HEK293 (cell line): ENCODE measurements at regions not wholly inside any gene's neighbourhood (a gene's known extent, or its start where the extent isn't known, plus 50 kb on each side); places are given as distances from the start of the nearest gene placed in this dataset.

Experiments
- CTCF ChIA-PET: fragments of 350-600 bp; formaldehyde crosslinking; extraction: SDS; loops from one replicate; lab custom pipeline; 2021; ENCODE audit warnings: antibody characterized with exemption; lab: Yijun Ruan, JAX
- POLR2A ChIA-PET: fragments of 300-600 bp; formaldehyde crosslinking; extraction: SDS; loops from one replicate; lab custom pipeline; 2020; ENCODE audit warnings: antibody characterized with exemption, inconsistent platforms; lab: Yijun Ruan, JAX
- H3K27ac ChIP-seq: fragments of 200-500 bp; sonication (Bioruptor generic); 2 replicates; pipeline ENCODE4 v1.5.1; 2014; ENCODE audit warnings: low read depth, low read length, control low read depth, inconsistent platforms; ENCODE audit errors: extremely low read depth
- H3K36me3 ChIP-seq, 2 experiments: fragments of 200-500 bp in 1 of 2; sonication (Bioruptor generic) in 1 of 2; 1 replicate in 1 of 2; 2 replicates in 1 of 2; pipeline ENCODE4 v1.5.1; 2014 to 2017; ENCODE audit warnings: inconsistent platforms in 2 of 2, low read length in 2 of 2; ENCODE audit not compliant: control insufficient read depth in 2 of 2, insufficient read depth in 1 of 2
- H3K4me1 ChIP-seq: fragments of 200-500 bp; sonication (Bioruptor generic); 2 replicates; pipeline ENCODE4 v1.5.1; 2014; ENCODE audit warnings: mild to moderate bottlenecking, low read length, inconsistent platforms; ENCODE audit not compliant: control insufficient read depth, insufficient read depth
- H3K4me3 ChIP-seq: 2 replicates; pipeline ENCODE4 v1.5.1; 2011; ENCODE audit warnings: low read depth, mild to moderate bottlenecking, control low read depth, low read length, moderate library complexity
- H3K9me3 ChIP-seq: fragments of 200-500 bp; sonication (Bioruptor generic); 2 replicates; pipeline ENCODE4 v1.5.1; 2014; ENCODE audit warnings: low read depth, low read length, inconsistent platforms; ENCODE audit not compliant: control insufficient read depth, insufficient read depth
- BCL11A ChIP-seq: fragments of 450-650 bp; formaldehyde crosslinking; IDR thresholded peaks from 2 replicates; pipeline ENCODE4 v1.5.1; 2016; ENCODE audit warnings: low read depth, missing biosample characterization, missing genetic modification characterization
- FEZF1 ChIP-seq: fragments of 450-650 bp; formaldehyde crosslinking; IDR thresholded peaks from 2 replicates; pipeline ENCODE4 v1.5.1; 2016; ENCODE audit warnings: missing biosample characterization, missing genetic modification characterization
- GLIS2 ChIP-seq: fragments of 450-650 bp; formaldehyde crosslinking; IDR thresholded peaks from 2 replicates; pipeline ENCODE4 v1.5.1; 2016; ENCODE audit warnings: missing biosample characterization, missing genetic modification characterization
- HOXD13 ChIP-seq: sonication (generic); formaldehyde crosslinking; IDR thresholded peaks from 2 replicates; pipeline ENCODE4 v1.8.0; 2022; ENCODE audit warnings: missing genetic modification reagents, borderline replicate concordance
- KLF7 ChIP-seq: fragments of 450-650 bp; formaldehyde crosslinking; IDR thresholded peaks from 2 replicates; pipeline ENCODE4 v1.5.1; 2016; ENCODE audit warnings: missing biosample characterization, missing genetic modification characterization, borderline replicate concordance
- ZBTB17 ChIP-seq: fragments of 450-650 bp; formaldehyde crosslinking; IDR thresholded peaks from 2 replicates; pipeline ENCODE4 v1.5.1; 2016; ENCODE audit warnings: missing biosample characterization, missing genetic modification characterization
- ZBTB20 ChIP-seq: fragments of 450-650 bp; formaldehyde crosslinking; IDR thresholded peaks from 2 replicates; pipeline ENCODE4 v1.5.1; 2016; ENCODE audit warnings: missing biosample characterization, missing genetic modification characterization
- ZBTB8A ChIP-seq: fragments of 450-650 bp; formaldehyde crosslinking; IDR thresholded peaks from 2 replicates; pipeline ENCODE4 v1.5.1; 2016; ENCODE audit warnings: missing biosample characterization, missing genetic modification characterization
- ZNF112 ChIP-seq: fragments of 450-650 bp; formaldehyde crosslinking; IDR thresholded peaks from 2 replicates; pipeline ENCODE4 v1.5.0; 2017; ENCODE audit warnings: missing biosample characterization, missing genetic modification characterization
- ZNF157 ChIP-seq: fragments of 450-650 bp; formaldehyde crosslinking; IDR thresholded peaks from 2 replicates; pipeline ENCODE4 v1.5.1; 2016; ENCODE audit warnings: missing biosample characterization, missing genetic modification characterization
- ZNF19 ChIP-seq: fragments of 450-650 bp; formaldehyde crosslinking; IDR thresholded peaks from 2 replicates; pipeline ENCODE4; 2016; ENCODE audit warnings: missing biosample characterization, missing genetic modification characterization, low read depth
- ZNF214 ChIP-seq: fragments of 450-650 bp; formaldehyde crosslinking; IDR thresholded peaks from 2 replicates; pipeline ENCODE4 v1.5.1; 2017; ENCODE audit warnings: missing biosample characterization, mild to moderate bottlenecking, missing genetic modification characterization, borderline replicate concordance
- ZNF239 ChIP-seq: fragments of 450-650 bp; formaldehyde crosslinking; IDR thresholded peaks from 2 replicates; pipeline ENCODE4 v1.5.1; 2016; ENCODE audit warnings: missing biosample characterization, missing genetic modification characterization
- ZNF274 ChIP-seq, 2 experiments: fragments of 200-500 bp in 1 of 2; fragments of 450-650 bp in 1 of 2; sonication (Bioruptor generic) in 1 of 2; formaldehyde crosslinking in 1 of 2; IDR thresholded peaks; 2 replicates each; pipeline versions ENCODE4 v1.5.1 to v1.6.1; 2014 to 2016; ENCODE audit warnings: borderline replicate concordance in 1 of 2, inconsistent platforms in 1 of 2, low read length in 1 of 2, missing biosample characterization in 1 of 2, missing genetic modification characterization in 1 of 2
- ZNF48 ChIP-seq: fragments of 450-650 bp; formaldehyde crosslinking; IDR thresholded peaks from 2 replicates; pipeline ENCODE4 v1.5.1; 2016; ENCODE audit warnings: missing biosample characterization, missing genetic modification characterization
- ZNF530 ChIP-seq: fragments of 450-650 bp; formaldehyde crosslinking; IDR thresholded peaks from 2 replicates; pipeline ENCODE4 v1.5.1; 2016; ENCODE audit warnings: low read depth, missing biosample characterization, missing genetic modification characterization
- ZNF548 ChIP-seq: fragments of 450-650 bp; formaldehyde crosslinking; IDR thresholded peaks from 2 replicates; pipeline ENCODE4 v1.5.1; 2016; ENCODE audit warnings: missing biosample characterization, missing genetic modification characterization
- ZNF549 ChIP-seq: fragments of 450-650 bp; IDR thresholded peaks from 2 replicates; pipeline ENCODE4 v1.5.1; 2018; ENCODE audit warnings: missing biosample characterization, missing genetic modification characterization, mild to moderate bottlenecking, inconsistent platforms, moderate library complexity
- ZSCAN16 ChIP-seq: fragments of 450-650 bp; formaldehyde crosslinking; IDR thresholded peaks from 2 replicates; pipeline ENCODE4 v1.5.1; 2016; ENCODE audit warnings: missing biosample characterization, missing genetic modification characterization
- TF ChIP-seq, protein P1 (sequence below): fragments of 450-650 bp; formaldehyde crosslinking; IDR thresholded peaks from 2 replicates; pipeline ENCODE4 v1.5.1; 2016; ENCODE audit warnings: missing biosample characterization, missing genetic modification characterization
- TF ChIP-seq, protein P2 (sequence below): fragments of 450-650 bp; formaldehyde crosslinking; IDR thresholded peaks from 2 replicates; pipeline ENCODE4 v1.5.1; 2017; ENCODE audit warnings: missing biosample characterization, missing genetic modification characterization
- TF ChIP-seq, protein P3 (sequence below): fragments of 450-650 bp; formaldehyde crosslinking; IDR thresholded peaks from 2 replicates; pipeline ENCODE4 v1.5.1; 2016; ENCODE audit warnings: missing biosample characterization, missing genetic modification characterization
- TF ChIP-seq, protein P4 (sequence below): fragments of 450-650 bp; formaldehyde crosslinking; IDR thresholded peaks from 2 replicates; pipeline ENCODE4 v1.5.1; 2016; ENCODE audit warnings: missing biosample characterization, missing genetic modification characterization
- TF ChIP-seq, protein P5 (sequence below): fragments of 450-650 bp; formaldehyde crosslinking; IDR thresholded peaks from 2 replicates; pipeline ENCODE4; 2016; ENCODE audit warnings: missing biosample characterization, missing genetic modification characterization
- TF ChIP-seq, protein P6 (sequence below): fragments of 450-650 bp; formaldehyde crosslinking; IDR thresholded peaks from 2 replicates; pipeline ENCODE4 v1.5.1; 2016; ENCODE audit warnings: missing biosample characterization, missing genetic modification characterization, low read depth

DNA sequence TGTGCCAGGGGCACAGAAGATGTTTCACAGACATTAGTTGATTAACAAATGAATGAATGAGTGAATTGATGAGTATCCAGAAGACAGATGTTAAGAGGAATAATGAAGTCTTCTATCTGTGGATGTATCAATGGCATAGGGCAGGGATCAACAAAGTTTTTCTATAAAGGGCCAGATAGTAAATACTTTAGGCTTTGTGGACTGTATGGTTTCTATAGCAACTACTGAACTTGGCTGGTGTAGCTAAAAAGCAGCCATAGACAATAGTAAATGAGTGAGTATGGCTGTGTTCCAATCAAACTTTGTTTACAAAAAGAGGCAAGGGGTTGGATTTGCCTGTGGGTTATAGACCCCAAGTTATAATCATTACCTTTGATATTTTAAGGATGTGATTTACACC, 144.0 kb downstream of the PRL start:
- Histone ChIP-seq H3K4me3 (no peak overlapping the region), H3K4me1 (peaks cover 21% of the 10 kb centered on the region), H3K27ac (no peak overlapping the region), H3K36me3 (no peaks in the 10 kb centered on the region), H3K9me3 (no peaks in the 10 kb centered on the region)
- ChIA-PET CTCF (no interaction called here), POLR2A (interaction anchor here (1.2 kb wide), 1 partner anchor 559 kb away, joined by 3 read pairs; the partner anchor contains the start of gene SOX4)
- TF ChIP-seq ZBTB17 (tag by site-specific recombination) = no peak
- TF ChIP-seq ZBTB20 (tag by site-specific recombination) = no peak
- TF ChIP-seq ZBTB8A (tag by site-specific recombination) = no peak
- TF ChIP-seq ZSCAN16 (tag by site-specific recombination) = no peak
- no peak for TF ChIP-seq BCL11A (tag by site-specific recombination)
- TF ChIP-seq, protein P1, sequence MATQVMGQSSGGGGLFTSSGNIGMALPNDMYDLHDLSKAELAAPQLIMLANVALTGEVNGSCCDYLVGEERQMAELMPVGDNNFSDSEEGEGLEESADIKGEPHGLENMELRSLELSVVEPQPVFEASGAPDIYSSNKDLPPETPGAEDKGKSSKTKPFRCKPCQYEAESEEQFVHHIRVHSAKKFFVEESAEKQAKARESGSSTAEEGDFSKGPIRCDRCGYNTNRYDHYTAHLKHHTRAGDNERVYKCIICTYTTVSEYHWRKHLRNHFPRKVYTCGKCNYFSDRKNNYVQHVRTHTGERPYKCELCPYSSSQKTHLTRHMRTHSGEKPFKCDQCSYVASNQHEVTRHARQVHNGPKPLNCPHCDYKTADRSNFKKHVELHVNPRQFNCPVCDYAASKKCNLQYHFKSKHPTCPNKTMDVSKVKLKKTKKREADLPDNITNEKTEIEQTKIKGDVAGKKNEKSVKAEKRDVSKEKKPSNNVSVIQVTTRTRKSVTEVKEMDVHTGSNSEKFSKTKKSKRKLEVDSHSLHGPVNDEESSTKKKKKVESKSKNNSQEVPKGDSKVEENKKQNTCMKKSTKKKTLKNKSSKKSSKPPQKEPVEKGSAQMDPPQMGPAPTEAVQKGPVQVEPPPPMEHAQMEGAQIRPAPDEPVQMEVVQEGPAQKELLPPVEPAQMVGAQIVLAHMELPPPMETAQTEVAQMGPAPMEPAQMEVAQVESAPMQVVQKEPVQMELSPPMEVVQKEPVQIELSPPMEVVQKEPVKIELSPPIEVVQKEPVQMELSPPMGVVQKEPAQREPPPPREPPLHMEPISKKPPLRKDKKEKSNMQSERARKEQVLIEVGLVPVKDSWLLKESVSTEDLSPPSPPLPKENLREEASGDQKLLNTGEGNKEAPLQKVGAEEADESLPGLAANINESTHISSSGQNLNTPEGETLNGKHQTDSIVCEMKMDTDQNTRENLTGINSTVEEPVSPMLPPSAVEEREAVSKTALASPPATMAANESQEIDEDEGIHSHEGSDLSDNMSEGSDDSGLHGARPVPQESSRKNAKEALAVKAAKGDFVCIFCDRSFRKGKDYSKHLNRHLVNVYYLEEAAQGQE = no peak
- TF ChIP-seq ZNF239 = no peak
- TF ChIP-seq ZNF112 (tag by site-specific recombination) = no peak
- TF ChIP-seq KLF7 = no peak
- no peak for TF ChIP-seq FEZF1
- TF ChIP-seq ZNF274 (IDR thresholded peaks at IDR 0.05; ENCODE audit: low read length) = no peak
- TF ChIP-seq ZNF274 (tag by site-specific recombination; IDR thresholded peaks at IDR 0.05; ENCODE audit: borderline replicate concordance) = no peak
- no peak for TF ChIP-seq ZNF48 (tag by site-specific recombination)
- TF ChIP-seq ZNF548 (tag by site-specific recombination) = no peak
- no peak for TF ChIP-seq ZNF549 (tag by site-specific recombination)
- no peak for TF ChIP-seq ZNF19 (tag by site-specific recombination)
- TF ChIP-seq, protein P2, sequence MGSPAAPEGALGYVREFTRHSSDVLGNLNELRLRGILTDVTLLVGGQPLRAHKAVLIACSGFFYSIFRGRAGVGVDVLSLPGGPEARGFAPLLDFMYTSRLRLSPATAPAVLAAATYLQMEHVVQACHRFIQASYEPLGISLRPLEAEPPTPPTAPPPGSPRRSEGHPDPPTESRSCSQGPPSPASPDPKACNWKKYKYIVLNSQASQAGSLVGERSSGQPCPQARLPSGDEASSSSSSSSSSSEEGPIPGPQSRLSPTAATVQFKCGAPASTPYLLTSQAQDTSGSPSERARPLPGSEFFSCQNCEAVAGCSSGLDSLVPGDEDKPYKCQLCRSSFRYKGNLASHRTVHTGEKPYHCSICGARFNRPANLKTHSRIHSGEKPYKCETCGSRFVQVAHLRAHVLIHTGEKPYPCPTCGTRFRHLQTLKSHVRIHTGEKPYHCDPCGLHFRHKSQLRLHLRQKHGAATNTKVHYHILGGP (tag by site-specific recombination) = no peak
- TF ChIP-seq, protein P3, sequence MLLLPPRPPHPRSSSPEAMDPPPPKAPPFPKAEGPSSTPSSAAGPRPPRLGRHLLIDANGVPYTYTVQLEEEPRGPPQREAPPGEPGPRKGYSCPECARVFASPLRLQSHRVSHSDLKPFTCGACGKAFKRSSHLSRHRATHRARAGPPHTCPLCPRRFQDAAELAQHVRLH (tag by site-specific recombination) = no peak
- no peak for TF ChIP-seq ZNF214 (tag by site-specific recombination)

DNA sequence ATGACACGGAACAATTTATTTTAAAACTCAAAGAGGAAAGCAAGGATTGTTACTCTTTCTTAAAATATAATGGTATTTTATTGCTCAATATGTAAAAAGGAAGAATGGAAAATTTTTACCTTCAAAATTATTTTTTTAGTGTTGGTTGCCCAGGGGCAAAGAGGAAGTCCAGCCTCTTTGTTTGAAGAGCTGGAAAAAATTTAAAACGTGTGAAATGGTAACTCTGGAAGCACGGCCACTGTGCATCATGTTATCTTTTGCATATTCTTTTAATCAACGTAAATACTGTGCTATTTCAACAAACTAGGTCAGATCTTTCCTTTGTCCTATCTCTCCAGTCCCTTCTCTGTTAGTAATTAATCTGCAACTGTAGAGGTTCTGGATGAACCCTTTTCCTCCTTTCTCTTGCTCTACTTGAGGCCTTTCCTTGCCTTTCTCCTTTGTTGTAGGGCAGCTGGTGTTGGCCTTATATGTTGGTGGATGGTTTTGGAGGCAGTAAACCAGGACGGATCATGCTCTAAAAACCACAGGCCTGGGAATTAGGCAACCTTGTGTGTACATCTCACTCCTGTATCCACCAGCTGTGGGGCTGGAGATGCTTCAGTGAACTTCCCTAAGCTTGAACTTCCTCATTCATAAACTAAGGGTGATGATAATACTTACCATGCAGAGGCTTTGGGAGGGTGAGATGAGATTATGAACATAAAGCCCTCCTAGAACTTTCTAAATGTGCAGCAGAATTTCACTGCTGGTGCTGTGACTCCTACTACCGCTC, 143.3 kb downstream of the PRL start:
- H3K9me3 ChIP-seq = no peaks in the 10 kb centered on the region
- H3K4me1 ChIP-seq = peaks cover 14% of the 10 kb centered on the region
- ChIA-PET CTCF (interaction anchor here (0.6 kb wide), 1 partner anchor 147 kb away, joined by 3 read pairs; no protein-coding TSS in a partner anchor), POLR2A (interaction anchor here (1.2 kb wide), 1 partner anchor 560 kb away, joined by 3 read pairs; the partner anchor contains the start of gene SOX4)
- no peak overlapping the region for H3K27ac ChIP-seq
- H3K4me3 ChIP-seq = no peak overlapping the region
- no peaks in the 10 kb centered on the region for H3K36me3 ChIP-seq
- TF ChIP-seq, protein P4, sequence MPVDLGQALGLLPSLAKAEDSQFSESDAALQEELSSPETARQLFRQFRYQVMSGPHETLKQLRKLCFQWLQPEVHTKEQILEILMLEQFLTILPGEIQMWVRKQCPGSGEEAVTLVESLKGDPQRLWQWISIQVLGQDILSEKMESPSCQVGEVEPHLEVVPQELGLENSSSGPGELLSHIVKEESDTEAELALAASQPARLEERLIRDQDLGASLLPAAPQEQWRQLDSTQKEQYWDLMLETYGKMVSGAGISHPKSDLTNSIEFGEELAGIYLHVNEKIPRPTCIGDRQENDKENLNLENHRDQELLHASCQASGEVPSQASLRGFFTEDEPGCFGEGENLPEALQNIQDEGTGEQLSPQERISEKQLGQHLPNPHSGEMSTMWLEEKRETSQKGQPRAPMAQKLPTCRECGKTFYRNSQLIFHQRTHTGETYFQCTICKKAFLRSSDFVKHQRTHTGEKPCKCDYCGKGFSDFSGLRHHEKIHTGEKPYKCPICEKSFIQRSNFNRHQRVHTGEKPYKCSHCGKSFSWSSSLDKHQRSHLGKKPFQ (tag by site-specific recombination) = no peak
- TF ChIP-seq ZNF157 (tag by site-specific recombination) (no peak), HOXD13 (CRISPR knock-in tag) (no peak), ZNF530 (no peak), GLIS2 (tag by site-specific recombination) (no peak)
- TF ChIP-seq, protein P5, sequence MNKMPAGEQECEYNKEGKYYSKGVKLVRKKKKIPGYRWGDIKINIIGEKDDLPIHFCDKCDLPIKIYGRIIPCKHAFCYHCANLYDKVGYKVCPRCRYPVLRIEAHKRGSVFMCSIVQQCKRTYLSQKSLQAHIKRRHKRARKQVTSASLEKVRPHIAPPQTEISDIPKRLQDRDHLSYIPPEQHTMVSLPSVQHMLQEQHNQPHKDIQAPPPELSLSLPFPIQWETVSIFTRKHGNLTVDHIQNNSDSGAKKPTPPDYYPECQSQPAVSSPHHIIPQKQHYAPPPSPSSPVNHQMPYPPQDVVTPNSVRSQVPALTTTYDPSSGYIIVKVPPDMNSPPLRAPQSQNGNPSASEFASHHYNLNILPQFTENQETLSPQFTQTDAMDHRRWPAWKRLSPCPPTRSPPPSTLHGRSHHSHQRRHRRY = no peak
- TF ChIP-seq, protein P6, sequence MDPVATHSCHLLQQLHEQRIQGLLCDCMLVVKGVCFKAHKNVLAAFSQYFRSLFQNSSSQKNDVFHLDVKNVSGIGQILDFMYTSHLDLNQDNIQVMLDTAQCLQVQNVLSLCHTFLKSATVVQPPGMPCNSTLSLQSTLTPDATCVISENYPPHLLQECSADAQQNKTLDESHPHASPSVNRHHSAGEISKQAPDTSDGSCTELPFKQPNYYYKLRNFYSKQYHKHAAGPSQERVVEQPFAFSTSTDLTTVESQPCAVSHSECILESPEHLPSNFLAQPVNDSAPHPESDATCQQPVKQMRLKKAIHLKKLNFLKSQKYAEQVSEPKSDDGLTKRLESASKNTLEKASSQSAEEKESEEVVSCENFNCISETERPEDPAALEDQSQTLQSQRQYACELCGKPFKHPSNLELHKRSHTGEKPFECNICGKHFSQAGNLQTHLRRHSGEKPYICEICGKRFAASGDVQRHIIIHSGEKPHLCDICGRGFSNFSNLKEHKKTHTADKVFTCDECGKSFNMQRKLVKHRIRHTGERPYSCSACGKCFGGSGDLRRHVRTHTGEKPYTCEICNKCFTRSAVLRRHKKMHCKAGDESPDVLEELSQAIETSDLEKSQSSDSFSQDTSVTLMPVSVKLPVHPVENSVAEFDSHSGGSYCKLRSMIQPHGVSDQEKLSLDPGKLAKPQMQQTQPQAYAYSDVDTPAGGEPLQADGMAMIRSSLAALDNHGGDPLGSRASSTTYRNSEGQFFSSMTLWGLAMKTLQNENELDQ = no peak
